ENCODE measurements at regions not wholly inside any gene's neighbourhood (a gene's known extent, or its start where the extent isn't known, plus 50 kb on each side); places are given as distances from the start of the nearest gene placed in this dataset.

DNA sequence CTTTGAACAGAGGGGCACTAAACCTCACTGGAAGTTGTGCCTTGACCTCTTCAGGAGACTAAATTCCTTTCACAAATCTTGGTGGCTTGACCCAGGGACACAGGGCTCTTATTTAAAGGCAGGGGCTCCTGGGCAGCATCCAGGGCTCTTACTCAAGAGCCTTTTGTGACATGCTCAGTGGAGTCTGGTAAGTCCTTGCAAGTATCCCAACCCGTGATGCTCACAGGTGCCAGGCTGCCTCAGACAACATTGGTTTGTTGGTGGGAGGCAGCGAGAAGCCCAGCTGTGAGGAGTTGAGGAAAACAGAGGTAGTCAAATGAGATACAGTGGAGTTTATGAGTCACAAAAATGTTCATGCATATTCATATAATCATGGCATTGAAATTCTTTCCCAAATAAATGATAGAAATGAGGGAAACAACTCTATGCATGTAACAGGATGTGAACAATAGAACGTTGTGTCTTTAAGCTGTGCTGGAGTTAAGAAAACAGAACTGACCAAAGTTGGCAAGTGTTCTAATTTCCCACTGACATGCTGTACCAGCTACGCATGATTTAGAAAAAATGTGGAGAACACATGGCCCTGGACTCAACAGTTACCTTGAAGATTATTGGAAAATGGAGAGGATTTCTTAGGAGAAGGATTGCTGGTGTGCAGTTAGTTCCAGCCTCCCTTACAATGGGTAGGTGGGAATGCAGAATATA is 654.5 kb upstream of the COBL start:
- TF ChIP-seq, protein P1, sequence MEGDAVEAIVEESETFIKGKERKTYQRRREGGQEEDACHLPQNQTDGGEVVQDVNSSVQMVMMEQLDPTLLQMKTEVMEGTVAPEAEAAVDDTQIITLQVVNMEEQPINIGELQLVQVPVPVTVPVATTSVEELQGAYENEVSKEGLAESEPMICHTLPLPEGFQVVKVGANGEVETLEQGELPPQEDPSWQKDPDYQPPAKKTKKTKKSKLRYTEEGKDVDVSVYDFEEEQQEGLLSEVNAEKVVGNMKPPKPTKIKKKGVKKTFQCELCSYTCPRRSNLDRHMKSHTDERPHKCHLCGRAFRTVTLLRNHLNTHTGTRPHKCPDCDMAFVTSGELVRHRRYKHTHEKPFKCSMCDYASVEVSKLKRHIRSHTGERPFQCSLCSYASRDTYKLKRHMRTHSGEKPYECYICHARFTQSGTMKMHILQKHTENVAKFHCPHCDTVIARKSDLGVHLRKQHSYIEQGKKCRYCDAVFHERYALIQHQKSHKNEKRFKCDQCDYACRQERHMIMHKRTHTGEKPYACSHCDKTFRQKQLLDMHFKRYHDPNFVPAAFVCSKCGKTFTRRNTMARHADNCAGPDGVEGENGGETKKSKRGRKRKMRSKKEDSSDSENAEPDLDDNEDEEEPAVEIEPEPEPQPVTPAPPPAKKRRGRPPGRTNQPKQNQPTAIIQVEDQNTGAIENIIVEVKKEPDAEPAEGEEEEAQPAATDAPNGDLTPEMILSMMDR (IDR thresholded peaks at IDR 0.05; ENCODE audit: insufficient read depth, low read depth, low read length), result no peak
- DNase-seq (ENCODE audit: low read depth), result no peak
- H3K4me3 ChIP-seq (ENCODE audit: low read depth, low read length), result no peak overlapping the region

- TF ChIP-seq, protein P1 (IDR thresholded peaks at IDR 0.05; ENCODE audit: insufficient read depth, low read depth, low read length), result no peak
- H3K4me3 ChIP-seq (ENCODE audit: low read depth, low read length), result no peak overlapping the region
- DNase-seq (ENCODE audit: low read depth), result no peak
Measured at GRCh38 chr7:51968461-51968860, 651.9 kb upstream of the COBL start.

- H3K4me3 ChIP-seq (ENCODE audit: low read depth, low read length), result no peak overlapping the region
- TF ChIP-seq, protein P1 (IDR thresholded peaks at IDR 0.05; ENCODE audit: insufficient read depth, low read depth, low read length), result no peak
- DNase-seq (ENCODE audit: low read depth), result no peak
Measured at GRCh38 chr7:51965454-51965853, 648.8 kb upstream of the COBL start.

- TF ChIP-seq, protein P1 (IDR thresholded peaks at IDR 0.05; ENCODE audit: insufficient read depth, low read depth, low read length), result no peak
- no peak for DNase-seq (ENCODE audit: low read depth)
- no peak overlapping the region for H3K4me3 ChIP-seq (ENCODE audit: low read depth, low read length)
Measured at GRCh38 chr7:51961804-51962203, 645.2 kb upstream of the COBL start.

GRCh38 chr7:51950813-51951212 is 634.2 kb upstream of the COBL start:
- no peak overlapping the region for H3K4me3 ChIP-seq (ENCODE audit: low read depth, low read length)
- TF ChIP-seq, protein P1 (IDR thresholded peaks at IDR 0.05; ENCODE audit: insufficient read depth, low read depth, low read length), result no peak
- no peak for DNase-seq (ENCODE audit: low read depth)

GRCh38 chr7:51949726-51950644 is 633.4 kb upstream of the COBL start:
- TF ChIP-seq, protein P1 (IDR thresholded peaks at IDR 0.05; ENCODE audit: insufficient read depth, low read depth, low read length), result no peak
- no peak overlapping the region for H3K4me3 ChIP-seq (ENCODE audit: low read depth, low read length)
- no peak for DNase-seq (ENCODE audit: low read depth)

All from fibroblast of villous mesenchyme (primary cell).